GDM1 (cell line): ENCODE measurements at regions not wholly inside any gene's neighbourhood (a gene's known extent, or its start where the extent isn't known, plus 50 kb on each side); places are given as distances from the start of the nearest gene placed in this dataset.
"Not testable (repeated sequence)": the region's sequence is repeated elsewhere in the genome, so short reads cannot be mapped to it uniquely, and the experiment has no call there.

Source experiments
- DNase-seq: peaks from one replicate; lab custom pipeline; 2025; lab: John Stamatoyannopoulos, UW

DNA sequence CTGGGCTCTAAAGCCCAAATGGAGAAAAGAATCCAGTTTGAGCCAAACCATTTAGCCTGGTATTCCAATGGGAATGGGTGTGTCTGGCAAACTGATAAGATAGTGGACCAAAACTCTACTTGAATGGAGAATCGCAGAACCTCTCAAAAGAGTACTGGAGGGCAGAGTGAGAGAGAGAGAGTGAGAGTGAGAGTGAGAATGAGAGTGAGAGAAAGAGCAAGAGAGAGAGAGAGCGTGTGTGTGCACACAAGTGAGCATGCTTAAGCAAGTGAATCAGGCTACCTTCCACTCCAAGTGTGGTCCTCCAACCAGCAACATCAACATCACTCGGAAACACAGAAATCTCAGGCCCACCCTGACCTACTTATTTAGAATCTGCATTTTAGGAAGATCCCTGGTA lies 58.8 kb downstream of the UQCRFS1 start:
- DNase-seq: no peak

DNA sequence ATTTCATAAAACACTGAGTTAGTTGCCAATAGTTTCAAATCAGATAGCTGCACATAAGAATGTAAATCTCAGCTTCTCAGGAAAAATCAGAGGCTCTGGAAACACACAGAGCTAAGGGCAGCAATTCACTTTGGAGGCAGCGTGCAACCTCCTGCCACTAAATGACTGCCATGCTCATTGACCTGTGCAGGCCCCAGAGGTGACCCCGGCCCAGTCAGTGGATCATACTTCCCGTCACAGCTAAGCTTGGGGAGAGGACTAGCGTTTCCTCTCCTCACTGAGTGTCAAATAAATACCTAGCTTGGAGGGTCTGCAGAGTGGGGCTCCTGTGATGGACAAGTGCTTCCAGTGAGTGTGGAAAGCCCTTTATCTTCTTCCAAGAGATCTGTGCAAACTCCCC lies 67.2 kb downstream of the UQCRFS1 start:
- no peak for DNase-seq

DNA sequence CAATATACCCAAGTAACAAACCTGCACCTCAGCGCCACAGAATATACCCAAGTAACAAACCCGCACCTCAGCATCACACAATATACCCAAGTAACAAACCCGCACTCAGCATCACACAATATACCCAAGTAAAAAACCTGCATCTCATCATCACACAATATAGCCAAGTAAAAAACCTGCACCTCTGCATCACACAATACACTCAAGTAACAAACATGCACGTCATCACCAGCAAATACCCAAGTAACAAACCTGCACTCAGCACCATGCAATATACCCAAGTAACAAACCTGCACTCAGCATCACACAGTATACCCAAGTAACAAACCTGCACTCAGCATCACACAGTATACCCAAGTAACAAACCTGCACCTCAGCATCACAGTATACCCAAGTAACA lies 69.8 kb downstream of the UQCRFS1 start:
- DNase-seq: no peak

DNA sequence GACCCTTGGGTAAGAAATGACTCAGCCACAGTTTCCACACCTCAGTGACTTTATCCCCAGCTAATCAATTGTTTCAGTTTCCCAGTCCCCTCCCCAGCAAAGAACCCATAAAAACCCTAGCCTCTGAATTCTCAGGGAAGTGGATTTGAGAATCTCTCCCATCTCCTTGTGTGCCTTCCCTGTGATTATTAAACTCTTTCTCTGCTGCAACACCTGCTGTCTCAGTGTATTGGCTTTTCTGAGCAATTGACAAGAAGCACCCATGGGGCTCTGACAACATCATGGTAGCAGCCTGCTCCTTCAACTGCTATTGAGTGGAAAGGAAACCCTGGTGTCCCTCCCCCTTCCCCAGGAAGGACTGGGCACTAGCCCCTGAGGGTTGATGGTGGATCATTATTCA lies 73.7 kb downstream of the UQCRFS1 start:
- DNase-seq: no peak

DNA sequence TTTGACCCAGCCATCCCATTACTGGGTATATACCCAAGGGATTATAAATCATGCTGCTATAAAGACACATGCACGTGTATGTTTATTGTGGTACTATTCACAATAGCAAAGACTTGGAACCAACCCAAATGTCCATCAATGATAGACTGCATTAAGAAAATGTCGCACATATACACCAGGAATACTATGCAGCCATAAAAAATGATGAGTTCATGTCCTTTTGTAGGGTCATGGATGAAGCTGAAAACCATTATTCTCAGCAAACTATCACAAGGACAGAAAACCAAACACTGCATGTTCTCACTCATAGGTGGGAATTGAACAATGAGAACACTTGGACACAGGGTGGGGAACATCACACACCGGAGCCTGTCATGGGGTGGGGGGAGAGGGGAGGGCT lies 74.7 kb downstream of the UQCRFS1 start:
- DNase-seq: not testable (repeated sequence)

DNA sequence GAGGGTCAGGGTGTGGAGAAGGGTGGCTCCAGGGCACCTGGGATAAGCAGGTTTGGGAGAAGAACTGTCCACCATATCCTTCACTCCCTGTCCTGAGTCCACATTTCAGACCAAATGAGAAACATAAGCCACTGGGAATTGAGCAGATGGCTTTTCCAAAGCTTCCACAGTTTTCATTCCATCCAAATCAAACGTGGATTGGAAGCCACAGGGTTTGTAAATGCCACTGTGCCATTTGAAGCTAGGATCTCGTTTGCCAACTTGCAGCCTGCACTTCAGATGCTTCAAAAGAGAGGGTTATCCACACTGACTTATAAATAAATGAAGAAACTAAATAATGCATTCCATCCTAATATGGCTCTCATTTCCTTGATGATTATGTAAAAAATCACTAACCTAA lies 81.5 kb downstream of the UQCRFS1 start:
- no peak for DNase-seq

DNA sequence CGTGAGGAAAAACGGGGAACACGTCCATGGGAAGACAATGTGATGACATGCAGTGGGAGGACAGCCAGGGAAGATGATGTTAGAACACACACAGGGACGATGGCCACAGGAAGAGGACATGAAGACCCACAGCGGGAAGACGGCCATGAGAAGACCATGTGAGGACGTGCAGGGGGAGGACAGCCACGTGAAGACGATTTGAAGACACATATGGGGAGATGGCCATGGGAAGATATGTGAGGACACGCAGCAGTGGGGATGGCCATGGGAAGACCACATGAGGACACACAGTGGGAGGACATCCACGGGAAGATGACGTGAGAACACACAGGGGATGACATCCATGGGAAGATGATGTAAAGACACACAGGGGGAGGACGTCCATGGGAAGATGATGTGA lies 83.8 kb downstream of the UQCRFS1 start:
- no peak for DNase-seq

DNA sequence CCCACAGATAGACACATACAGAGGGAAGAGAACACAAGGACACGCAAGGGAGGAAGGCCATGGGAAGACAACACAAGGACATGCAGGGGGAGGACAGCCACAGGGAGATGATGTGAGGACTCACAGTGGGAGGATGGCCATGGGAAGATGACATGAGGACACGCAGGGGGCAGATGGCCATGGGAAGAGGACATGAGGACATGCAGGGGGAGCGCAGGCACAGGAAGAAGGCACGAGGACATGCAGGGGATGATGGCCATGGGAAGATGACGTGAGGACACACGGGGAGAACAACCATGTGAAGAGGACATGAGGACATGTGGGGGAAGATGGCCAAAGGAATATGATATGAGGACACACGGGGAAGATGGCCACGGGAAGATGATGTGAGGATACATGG lies 84.7 kb downstream of the UQCRFS1 start:
- no peak for DNase-seq

DNA sequence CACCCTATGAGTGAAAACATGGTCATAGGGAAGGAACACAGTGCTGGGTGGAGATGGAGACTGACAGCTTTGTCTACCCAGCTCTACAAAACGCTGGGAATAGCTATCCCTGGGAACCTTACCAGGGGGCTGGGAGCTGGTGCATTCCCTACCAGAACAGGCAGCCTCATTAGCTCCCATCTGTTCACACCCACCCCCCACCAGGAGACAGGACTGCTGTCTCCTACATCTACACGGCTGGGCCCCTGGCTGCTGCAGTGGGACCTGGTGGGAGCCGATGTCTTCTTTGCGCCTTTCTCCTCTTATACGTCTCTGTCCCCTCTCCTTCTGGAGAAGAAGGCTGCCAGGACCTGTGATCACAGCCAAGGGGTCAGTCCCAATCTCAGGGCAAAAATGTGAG lies 90.8 kb downstream of the UQCRFS1 start:
- no peak for DNase-seq

DNA sequence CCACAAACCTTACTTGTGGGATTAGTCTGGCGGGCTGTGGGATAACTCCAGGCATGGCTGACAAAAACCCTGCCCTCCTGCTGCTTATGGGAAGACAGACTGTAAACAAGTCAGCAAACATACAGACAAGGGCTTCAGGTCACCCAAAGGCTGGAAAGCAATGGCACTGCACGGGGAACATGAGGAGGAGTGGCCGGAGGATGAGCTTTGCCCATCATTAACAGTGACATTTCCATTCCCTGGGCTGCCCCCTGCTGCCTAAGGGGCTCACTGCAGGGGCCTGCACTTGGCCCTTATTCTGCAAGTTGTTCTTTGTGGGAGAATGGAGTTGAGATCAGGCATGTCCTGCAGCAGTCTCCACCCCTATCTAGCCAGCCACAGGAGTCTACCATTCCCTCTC lies 91.3 kb downstream of the UQCRFS1 start:
- no peak for DNase-seq

DNA sequence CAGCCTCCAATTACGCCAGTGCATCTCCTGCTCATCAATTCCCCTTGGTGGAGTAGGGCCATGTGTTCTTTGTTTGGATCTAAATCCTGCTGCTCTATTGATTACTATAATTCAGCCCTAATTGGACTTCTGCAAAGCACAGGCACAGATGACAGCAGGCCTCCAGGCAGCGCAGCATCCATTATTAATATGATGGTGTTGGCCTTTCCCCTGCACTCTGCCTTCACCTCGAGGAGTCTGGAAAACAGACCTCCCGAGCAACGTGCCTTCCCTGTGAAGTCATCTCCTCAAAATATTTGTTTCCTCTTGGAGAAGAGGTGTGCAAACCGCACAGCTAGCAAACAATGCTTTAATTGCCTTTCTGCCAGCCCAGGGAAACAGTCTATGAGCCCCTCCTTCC lies 92.5 kb downstream of the UQCRFS1 start:
- DNase-seq: no peak

DNA sequence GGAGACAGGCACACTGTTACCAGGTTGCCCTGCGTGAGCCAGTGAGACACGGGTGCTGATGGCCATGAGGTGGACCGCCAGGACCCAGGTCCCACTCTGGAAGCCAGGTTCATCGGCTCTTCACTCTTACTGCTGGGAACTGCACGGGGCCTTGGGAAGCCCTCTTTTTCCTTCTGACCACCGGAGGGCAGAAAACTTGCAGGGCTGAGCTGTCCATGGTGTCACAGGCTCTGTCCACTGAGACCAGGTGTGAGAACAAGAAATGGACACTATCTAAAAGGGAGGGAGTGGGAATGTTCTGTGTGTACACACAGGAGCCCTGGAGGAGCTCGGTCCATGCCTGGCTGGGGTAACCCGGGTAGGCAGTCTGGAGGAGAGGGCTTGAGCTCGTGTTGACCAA lies 93.4 kb downstream of the UQCRFS1 start:
- no peak for DNase-seq

DNA sequence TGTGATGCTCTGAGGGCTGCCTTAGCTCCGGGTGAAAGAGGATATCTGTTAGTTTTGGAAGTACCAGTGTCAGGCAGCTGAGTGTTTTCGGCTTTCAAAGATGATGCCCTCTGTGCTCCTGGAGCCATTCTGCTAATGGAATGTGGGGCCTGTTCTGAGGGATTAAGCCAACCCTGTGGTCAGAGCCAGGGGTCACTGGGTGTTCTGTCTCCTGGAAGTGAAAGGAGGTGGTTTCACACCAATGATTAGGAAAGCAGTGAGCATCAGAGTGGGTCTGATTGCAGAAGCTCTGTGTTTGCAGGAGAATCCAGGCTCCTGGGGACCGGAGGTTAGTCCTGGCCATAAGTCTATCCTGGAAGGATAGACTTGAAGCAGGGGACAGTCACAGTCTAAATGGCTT lies 94.6 kb downstream of the UQCRFS1 start:
- DNase-seq: no peak

DNA sequence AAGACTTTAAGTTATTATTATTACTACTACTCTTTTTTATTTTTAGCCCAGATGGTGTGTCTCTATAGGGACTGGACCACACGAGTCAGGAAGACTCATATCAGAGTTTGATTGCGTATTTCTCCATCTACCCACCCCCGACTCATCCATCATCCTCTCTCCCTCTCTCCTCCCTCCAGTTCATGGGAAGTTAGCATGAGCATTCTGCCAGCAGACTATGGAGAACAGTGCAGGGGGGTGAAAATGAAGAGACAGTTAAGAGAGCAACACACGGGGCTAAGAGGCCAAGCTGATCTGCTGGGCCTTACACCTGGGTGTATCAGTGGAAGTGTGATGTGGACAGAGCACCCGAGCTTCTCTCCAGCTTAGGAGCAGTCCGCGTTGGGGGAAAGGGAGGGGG lies 95.0 kb downstream of the UQCRFS1 start:
- DNase-seq: no peak

DNA sequence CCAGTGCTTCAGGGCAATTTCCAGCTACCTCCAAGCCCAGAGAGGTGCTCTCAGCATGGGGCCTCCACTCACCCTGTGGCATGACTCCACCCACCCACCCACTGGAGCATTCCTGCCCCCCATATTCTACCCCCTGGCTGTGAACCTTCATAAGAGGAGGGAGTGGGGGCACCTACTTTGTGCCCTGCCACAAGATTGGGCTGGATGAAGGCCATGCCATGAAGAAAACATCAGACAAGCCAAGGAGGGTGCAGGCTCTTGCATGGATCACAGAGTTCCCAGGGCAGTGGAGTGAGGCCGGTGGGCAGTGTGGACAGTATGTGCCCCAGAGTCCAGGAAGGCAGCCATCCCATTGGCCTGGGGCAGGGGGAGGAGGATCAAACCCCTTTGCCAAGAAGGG lies 97.8 kb downstream of the UQCRFS1 start:
- no peak for DNase-seq

DNA sequence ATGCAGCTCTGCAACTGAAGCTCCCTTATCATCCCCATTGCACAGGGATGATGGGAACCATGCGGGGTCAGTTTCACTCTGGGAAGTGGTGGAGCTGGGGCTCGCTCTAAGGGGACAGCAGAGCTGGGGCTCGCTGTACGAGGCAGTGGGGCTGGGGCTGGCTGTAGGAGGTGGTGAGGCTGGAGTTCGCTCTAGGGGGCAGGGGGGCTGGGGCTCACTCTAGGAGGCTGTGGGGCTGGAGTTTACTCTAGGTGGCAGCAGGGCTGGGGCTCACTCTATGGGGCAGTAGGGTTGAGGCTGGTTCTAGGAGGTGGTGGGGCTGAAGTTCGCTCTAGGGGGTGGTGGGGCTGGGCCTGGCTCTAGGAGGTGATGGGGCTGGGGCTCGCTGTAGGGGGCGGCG lies 99.1 kb downstream of the UQCRFS1 start:
- no peak for DNase-seq

DNA sequence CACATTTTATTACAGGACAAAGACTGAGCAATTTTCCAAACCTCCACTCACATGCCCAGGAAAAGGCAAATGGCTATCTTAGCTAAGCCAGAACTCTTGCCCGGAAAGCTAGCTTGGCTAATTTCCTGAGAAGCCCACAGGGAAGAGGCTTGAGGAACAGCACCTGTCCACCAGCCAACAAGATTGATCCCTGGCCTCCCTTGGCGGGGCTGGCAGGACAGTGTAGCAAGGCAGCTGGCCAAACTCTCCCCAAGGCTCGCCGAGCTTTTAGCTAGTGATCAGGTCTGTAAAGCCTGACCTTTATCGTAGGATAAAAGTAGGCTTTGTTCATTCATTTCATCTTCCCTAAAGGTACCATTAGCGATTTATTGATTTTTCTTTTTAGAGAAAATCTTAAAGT lies 101.4 kb downstream of the UQCRFS1 start:
- DNase-seq: no peak

DNA sequence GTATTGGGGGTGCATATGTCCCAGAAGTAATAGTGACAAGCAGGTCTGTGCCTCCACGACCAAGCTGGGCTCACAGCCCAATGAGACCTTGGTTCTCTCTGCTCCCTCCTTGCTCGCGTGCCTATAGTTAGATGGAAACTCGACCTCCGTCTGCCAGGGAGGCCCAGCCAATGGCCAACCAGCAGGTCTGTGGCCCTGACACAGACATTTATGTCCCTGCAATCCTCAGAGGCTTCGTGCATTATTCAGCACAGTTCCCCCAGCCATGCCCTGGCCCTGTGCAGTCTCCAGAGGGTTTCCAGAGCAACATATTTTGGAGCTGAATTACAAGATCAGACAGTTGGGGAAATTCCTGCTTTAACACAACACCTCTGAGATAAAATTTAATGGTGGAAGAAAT lies 105.1 kb downstream of the UQCRFS1 start:
- no peak for DNase-seq

DNA sequence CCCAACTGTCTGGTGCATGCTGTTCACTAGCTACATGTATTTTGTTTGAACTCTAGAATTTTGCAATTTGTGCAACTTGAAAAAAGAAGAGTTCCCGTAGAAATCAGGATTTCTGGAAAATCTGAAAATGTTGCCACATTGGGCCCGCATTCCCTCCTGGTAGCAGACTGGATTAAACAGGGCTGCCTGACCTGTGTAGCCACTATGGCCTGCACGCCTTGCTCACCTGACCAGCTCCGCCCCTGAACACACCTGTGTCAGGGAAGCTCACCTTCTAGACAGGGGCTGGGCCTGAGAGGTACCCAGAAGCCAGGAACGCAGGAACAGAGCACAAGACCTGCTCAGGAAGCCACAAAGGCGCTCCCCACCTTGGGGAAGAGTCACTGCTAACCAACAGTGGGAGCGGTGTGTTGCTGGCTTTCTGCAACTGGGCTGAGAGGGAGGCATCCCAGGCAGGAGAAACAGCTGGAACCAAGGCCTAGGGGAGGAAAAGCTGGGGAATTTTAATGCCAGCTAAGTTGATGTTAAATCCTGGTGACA lies 106.5 kb downstream of the UQCRFS1 start:
- no peak for DNase-seq

DNA sequence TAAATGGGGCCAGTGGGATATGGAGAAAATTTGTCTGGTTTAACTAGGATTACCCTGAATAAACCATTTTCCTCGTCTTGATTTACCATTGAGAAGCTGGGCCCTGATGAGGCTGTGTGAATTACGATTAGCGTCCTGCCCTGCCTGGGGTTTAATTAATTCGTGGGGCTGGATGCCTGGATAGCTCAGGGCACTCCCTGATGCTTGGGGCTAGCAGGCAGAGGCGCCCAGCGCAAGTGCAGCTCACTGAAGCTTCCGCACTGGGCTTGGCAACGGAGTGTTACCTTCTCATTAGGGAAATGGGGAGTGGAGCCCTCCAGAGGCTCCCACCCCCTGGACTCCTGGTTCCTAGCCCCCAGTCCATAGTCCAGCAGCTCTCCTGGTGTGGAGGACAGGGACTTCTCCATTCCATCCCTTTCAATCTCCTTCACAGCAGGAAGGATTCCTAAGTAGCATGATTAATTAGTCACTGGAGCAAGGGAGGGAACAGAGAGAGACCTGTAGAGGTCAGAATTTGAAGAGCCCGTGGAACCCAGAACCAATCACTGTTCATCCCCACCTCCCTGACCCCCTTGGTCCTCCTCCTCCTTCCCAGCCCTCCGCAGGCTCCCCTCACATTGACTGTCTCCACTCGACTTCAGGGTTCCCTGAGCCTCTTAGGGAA lies 107.2 kb downstream of the UQCRFS1 start:
- DNase-seq: no peak

DNA sequence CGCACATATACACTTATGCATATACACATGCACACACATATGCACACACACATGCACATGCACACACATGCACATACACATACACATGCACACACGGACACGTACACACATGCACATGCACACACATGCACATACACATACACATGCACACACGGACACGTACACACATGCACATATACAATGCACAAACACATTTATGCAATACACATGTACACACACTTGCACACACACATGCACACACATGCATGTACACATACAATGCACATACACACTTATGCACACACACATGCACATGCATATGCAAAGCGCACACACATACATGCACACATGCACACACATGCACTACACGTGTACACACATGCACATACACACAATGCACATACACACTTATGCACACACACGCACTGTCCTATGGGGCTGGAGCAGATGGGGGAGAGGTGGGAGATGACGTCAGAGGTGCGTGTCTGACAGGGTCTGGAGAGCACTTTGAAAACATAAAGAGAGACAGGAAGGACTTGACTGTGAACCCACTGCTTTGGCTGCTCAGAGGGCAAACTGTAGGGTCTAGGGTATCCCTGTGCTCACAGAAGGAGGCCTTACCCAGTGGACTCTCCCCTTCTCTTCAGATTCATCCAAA lies 108.2 kb downstream of the UQCRFS1 start:
- DNase-seq: no peak

DNA sequence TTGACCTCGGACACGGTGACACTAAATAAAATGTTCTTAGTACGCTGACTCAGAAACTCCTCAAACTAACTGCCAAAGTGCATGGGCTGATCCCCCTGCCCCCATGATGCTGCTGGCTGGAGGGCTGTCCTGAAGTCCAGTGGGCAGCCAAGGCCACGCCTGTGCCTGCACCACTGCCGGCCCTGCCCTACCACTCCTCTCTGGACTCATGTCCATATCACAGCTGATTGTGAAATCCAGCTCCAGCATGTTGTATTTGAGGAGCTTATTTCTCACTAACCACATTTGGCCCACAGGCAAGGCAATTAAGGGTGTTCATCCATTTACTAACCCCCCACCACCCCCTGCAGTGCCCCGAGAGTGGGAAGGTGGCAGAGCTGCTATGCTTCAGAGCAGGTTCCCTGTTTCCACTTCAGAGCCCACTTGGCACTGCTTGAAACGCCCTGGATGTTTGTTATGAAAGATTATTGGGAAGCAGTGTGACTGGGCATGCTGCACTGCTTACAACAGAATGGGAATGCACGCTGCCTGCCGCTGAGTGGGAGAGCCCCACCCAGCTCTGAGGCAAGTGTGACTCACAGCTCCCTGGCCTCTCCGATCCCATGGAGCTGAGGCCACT lies 114.0 kb downstream of the UQCRFS1 start:
- DNase-seq: no peak

DNA sequence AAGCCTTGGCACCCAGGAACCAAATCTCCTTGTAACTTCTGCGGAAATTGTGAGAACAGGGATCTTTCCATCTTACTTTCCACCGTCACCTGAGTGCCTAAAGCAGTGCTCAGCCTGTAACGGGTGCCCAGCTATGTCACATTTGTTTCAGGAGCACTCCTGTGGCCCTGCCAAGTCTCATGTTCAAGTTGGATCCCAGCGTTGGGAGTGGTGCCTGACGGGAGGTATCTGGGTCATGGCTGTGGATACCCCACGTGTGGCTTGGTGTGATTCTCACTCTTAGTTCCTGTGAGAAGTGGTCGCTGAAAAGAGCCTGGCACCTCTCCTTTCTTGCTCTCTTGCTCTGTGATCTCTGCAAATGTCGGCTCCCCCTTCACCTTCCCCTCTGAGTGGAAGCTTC lies 114.9 kb downstream of the UQCRFS1 start:
- no peak for DNase-seq

DNA sequence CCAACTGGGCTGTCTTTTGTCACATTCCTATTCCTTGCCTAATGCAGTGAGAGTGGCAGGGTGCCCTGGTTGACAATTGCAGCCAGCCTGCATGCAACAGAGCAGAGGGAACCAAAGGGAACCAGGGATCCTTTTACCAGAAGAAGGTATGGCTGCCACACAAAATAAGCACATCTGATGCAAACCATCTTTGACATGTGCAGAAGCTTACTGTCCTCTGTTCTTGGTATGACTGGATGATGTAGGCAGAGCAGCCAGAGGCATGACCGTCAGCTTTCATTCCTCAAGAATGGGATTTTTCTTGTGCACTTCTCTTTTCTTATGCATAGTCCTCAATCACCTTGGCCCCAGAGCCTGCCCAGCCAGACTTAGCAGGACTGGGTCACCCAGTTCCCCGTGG lies 116.1 kb downstream of the UQCRFS1 start:
- DNase-seq: no peak
